ENCODE measurements at regions not wholly inside any gene's neighbourhood (a gene's known extent, or its start where the extent isn't known, plus 50 kb on each side); places are given as distances from the start of the nearest gene placed in this dataset.

DNA sequence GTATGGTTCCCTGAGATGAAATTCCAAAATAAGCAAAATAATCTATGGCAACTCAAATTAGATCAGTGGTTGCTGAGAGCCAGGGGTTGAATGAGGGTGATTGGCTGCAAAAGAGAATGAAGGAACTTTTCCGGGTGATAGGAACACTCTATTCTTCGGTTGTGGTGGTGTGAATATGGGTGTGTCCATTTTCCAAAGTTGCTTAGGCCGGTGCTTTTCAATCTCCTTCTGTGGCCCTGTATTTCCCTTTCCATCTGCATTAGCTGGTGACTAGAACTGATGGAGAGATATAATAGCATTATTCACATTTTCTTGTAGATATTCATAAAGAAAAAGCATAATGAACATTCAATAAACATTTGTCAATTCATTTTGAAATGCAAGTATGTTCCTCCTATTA, 382.9 kb downstream of the TFEC start:
- no peak for DNase-seq
- H3K27me3 ChIP-seq (ENCODE audit: low read depth) = no peaks in the 10 kb centered on the region
- H3K27ac ChIP-seq = no peak overlapping the region
- no peaks in the 10 kb centered on the region for H3K9me3 ChIP-seq
- no peaks in the 10 kb centered on the region for H3K36me3 ChIP-seq
- H3K4me3 ChIP-seq = no peak overlapping the region
- H3K4me1 ChIP-seq = no peaks in the 10 kb centered on the region
- ATAC-seq = no peak
- intact Hi-C loops (cut with DNase I) = no loop called here
- no peak for TF ChIP-seq CTCF (IDR thresholded peaks at IDR 0.05)

DNA sequence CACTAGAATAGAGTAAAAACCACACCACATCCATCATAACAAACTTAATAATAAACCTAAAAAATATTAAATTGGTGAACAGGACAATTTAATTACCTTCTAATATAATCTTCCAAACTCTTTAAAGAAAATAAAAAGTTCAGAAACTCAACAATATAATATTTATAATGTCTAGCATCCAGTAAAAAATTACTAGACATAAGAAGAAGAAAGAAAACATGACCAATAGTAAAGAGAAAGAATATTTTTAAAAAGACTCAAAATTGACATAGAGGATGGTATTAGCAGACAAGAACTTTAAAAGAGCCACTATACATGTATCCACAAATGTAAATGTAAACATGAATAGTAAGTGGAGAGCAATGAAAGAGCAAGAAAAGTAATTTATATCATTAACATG, 388.4 kb downstream of the TFEC start:
- intact Hi-C loops (cut with DNase I) = no loop called here
- ATAC-seq (no peak), DNase-seq (no peak)
- H3K4me1 ChIP-seq = no peaks in the 10 kb centered on the region
- H3K4me3 ChIP-seq = no peak overlapping the region
- H3K27ac ChIP-seq = no peak overlapping the region
- no peaks in the 10 kb centered on the region for H3K9me3 ChIP-seq
- no peak for TF ChIP-seq CTCF (IDR thresholded peaks at IDR 0.05)
- no peaks in the 10 kb centered on the region for H3K36me3 ChIP-seq
- H3K27me3 ChIP-seq (ENCODE audit: low read depth) = no peaks in the 10 kb centered on the region

- Histone ChIP-seq H3K4me1 (peaks cover 5% of the 10 kb centered on the region), H3K27me3 (ENCODE audit: low read depth) (no peaks in the 10 kb centered on the region), H3K27ac (no peak overlapping the region), H3K36me3 (no peaks in the 10 kb centered on the region), H3K4me3 (no peak overlapping the region), H3K9me3 (no peaks in the 10 kb centered on the region)
- no peak for TF ChIP-seq CTCF (IDR thresholded peaks at IDR 0.05)
- ATAC-seq = no peak
- intact Hi-C loops (cut with DNase I) = no loop called here
- no peak for DNase-seq
Observed at GRCh38 chr7:115638853-115639252, 391.7 kb downstream of the TFEC start.

DNA sequence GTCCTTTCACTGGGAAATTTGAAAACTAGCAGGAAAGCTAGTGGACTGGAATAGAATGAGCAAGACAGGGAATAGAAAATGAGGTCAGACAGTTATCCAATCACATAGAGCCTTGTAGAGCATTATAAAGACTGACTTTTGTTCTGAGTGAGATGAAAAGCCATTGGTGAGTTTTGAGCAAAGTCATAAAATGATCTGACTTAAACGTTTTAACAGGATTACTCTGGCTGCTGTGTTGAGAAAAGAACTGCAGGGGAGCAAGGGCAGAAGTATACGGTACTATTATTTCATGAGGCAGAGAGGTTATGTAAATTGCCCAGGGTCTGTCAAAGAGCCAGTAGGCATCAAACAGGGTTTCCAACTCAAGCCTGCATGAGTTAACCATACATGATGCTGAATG, 393.4 kb downstream of the TFEC start:
- no peak for TF ChIP-seq CTCF (IDR thresholded peaks at IDR 0.05)
- no peak overlapping the region for H3K27ac ChIP-seq
- ATAC-seq = no peak
- intact Hi-C loops (cut with DNase I) = no loop called here
- no peaks in the 10 kb centered on the region for H3K27me3 ChIP-seq (ENCODE audit: low read depth)
- no peak overlapping the region for H3K4me3 ChIP-seq
- DNase-seq = no peak
- no peaks in the 10 kb centered on the region for H3K9me3 ChIP-seq
- peaks cover 5% of the 10 kb centered on the region for H3K4me1 ChIP-seq
- no peaks in the 10 kb centered on the region for H3K36me3 ChIP-seq

- Histone ChIP-seq H3K4me3 (no peak overlapping the region), H3K27ac (no peak overlapping the region), H3K4me1 (peaks cover 5% of the 10 kb centered on the region), H3K36me3 (no peaks in the 10 kb centered on the region), H3K27me3 (ENCODE audit: low read depth) (no peaks in the 10 kb centered on the region), H3K9me3 (no peaks in the 10 kb centered on the region)
- no peak for TF ChIP-seq CTCF (IDR thresholded peaks at IDR 0.05)
- intact Hi-C loops (cut with DNase I) = no loop called here
- ATAC-seq (no peak), DNase-seq (no peak)
Observed at GRCh38 chr7:115635876-115636275, 394.7 kb downstream of the TFEC start.

DNA sequence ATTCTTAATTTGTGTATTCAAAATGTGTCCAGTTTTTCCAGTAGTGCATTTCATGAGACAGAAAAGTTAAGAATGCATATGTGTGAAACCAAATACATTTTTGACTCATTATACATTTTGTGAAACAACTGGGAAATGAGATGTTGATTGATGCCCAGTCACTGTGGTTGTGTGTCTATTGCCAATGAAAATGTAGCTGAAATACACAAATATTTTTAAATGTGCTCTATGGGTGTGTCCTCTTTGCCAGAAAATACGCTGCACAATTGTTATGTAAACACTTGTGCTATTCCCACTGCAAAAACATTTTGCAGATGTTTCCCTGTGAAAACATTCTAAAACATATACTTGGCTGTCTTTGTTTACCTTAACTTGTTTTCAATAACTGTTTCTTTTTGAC, 395.2 kb downstream of the TFEC start:
- no peak for DNase-seq
- intact Hi-C loops (cut with DNase I) = no loop called here

More for the DNA sequence above, 395.2 kb downstream of the TFEC start:
- no peaks in the 10 kb centered on the region for H3K36me3 ChIP-seq
- H3K4me1 ChIP-seq = peaks cover 5% of the 10 kb centered on the region
- TF ChIP-seq CTCF (IDR thresholded peaks at IDR 0.05) = no peak
- no peaks in the 10 kb centered on the region for H3K9me3 ChIP-seq
- no peak for ATAC-seq
- no peaks in the 10 kb centered on the region for H3K27me3 ChIP-seq (ENCODE audit: low read depth)
- no peak overlapping the region for H3K4me3 ChIP-seq
- no peak overlapping the region for H3K27ac ChIP-seq

Data from lower lobe of right lung (tissue), 2 donors.